GM12878 (cell line): ENCODE measurements at regions not wholly inside any gene's neighbourhood (a gene's known extent, or its start where the extent isn't known, plus 50 kb on each side); places are given as distances from the start of the nearest gene placed in this dataset.

Source experiments
- ATAC-seq: fragments of 200-7000 bp; cut with Tn5 transposase; 3 replicates; pipeline ENCODE4 v1.9.1; 2020; ENCODE audit warnings: mild to moderate bottlenecking, moderate library complexity
- BruUV-seq: library from RNA; stranded (reverse); fragments of 400-500 nt; replicated peaks from 2 replicates; lab custom pipeline; 2021; lab: Mats Ljungman, UMichigan
- CTCF ChIA-PET: fragments of 300-600 bp; sonication (Branson Sonifier 250); formaldehyde crosslinking; extraction: SDS; loops from one replicate; lab custom pipeline; 2021; ENCODE audit warnings: inconsistent platforms; lab: Yijun Ruan, JAX
- POLR2A ChIA-PET: fragments of 350-600 bp; formaldehyde crosslinking; extraction: SDS; loops from one replicate; lab custom pipeline; 2021; ENCODE audit warnings: inconsistent platforms; lab: Charles Lee
- RAD21 ChIA-PET: fragments of 300-600 bp; sonication (Branson Sonifier 250); formaldehyde crosslinking; loops from one replicate; lab custom pipeline; 2023; ENCODE audit warnings: antibody characterized with exemption; ENCODE audit not compliant: unreplicated experiment; lab: Charles Lee
- SMC1A ChIA-PET: fragments of 300-600 bp; sonication (Branson Sonifier 250); formaldehyde crosslinking; loops from one replicate; lab custom pipeline; 2023; ENCODE audit not compliant: unreplicated experiment, uncharacterized antibody; lab: Charles Lee
- DNase-seq: peaks from one replicate; pipeline ENCODE4 v3.0.0-alpha.2; 2011; ENCODE audit warnings: low read depth, low spot score
- FAIRE-seq: peaks from 3 replicates; lab custom pipeline; 2011; peaks lifted over from hg19 to GRCh38; lab: Jason Lieb, UNC
- H2AFZ ChIP-seq: 2 replicates; pipeline ENCODE4 v1.6.0; 2011; ENCODE audit warnings: low read depth, low read length, control low read depth; ENCODE audit not compliant: control insufficient read depth
- H3K27ac ChIP-seq: 2 replicates; pipeline ENCODE4 v1.5.1; 2011; ENCODE audit warnings: control low read depth; ENCODE audit not compliant: control insufficient read depth, insufficient read depth
- H3K27me3 ChIP-seq, 2 experiments: replicated peaks in 1 of 2; 2 replicates each; pipeline versions ENCODE4 v1.6.0 to v1.6.1; 2011; ENCODE audit warnings: low read length in 1 of 2; ENCODE audit not compliant: control insufficient read depth in 2 of 2, insufficient read depth in 2 of 2
- H3K36me3 ChIP-seq, 2 experiments: 2 replicates each; pipeline ENCODE4 v1.5.1; 2011; ENCODE audit warnings: low read length in 1 of 2; ENCODE audit not compliant: control insufficient read depth in 2 of 2, insufficient read depth in 2 of 2
- H3K4me1 ChIP-seq: 2 replicates; pipeline ENCODE4 v1.6.1; 2011; ENCODE audit warnings: mild to moderate bottlenecking, low read length, moderate library complexity, mixed read lengths; ENCODE audit not compliant: control insufficient read depth, insufficient read depth
- H3K4me2 ChIP-seq: 2 replicates; pipeline ENCODE4 v1.6.0; 2011; ENCODE audit warnings: control low read depth; ENCODE audit not compliant: control insufficient read depth, insufficient read depth
- H3K4me3 ChIP-seq: fragments of 200-600 bp; sonication (generic); 2 replicates; pipeline ENCODE4 v1.5.1; 2016
- H3K79me2 ChIP-seq: 2 replicates; pipeline ENCODE4 v1.6.0; 2011; ENCODE audit warnings: low read length; ENCODE audit not compliant: control insufficient read depth, insufficient read depth
- H3K9ac ChIP-seq: 2 replicates; pipeline ENCODE4 v1.8.0; 2011; ENCODE audit warnings: low read length, control low read depth, mixed read lengths; ENCODE audit not compliant: control insufficient read depth, insufficient read depth
- H3K9me3 ChIP-seq: replicated peaks from 3 replicates; pipeline ENCODE4 v1.5.1; 2011; ENCODE audit warnings: mild to moderate bottlenecking, low read length; ENCODE audit not compliant: control insufficient read depth, insufficient read depth
- H4K20me1 ChIP-seq: 2 replicates; pipeline ENCODE4 v1.6.0; 2011; ENCODE audit not compliant: control insufficient read depth, insufficient read depth
- MYB ChIP-seq: fragments of 150-350 bp; IDR thresholded peaks from 2 replicates; pipeline ENCODE4 v1.6.1; 2014; ENCODE audit warnings: mild to moderate bottlenecking, low read depth, low read length, borderline replicate concordance
- POLR2A ChIP-seq: IDR thresholded peaks from 2 replicates; pipeline ENCODE4 v1.6.1; 2011; ENCODE audit warnings: low read depth, mild to moderate bottlenecking, low read length
- SMAD1 ChIP-seq: fragments of 450-650 bp; IDR thresholded peaks from 2 replicates; pipeline ENCODE4 v1.6.1; 2018; ENCODE audit warnings: mild to moderate bottlenecking, low read depth; ENCODE audit not compliant: partially characterized antibody
- SUPT20H ChIP-seq: IDR thresholded peaks from 2 replicates; pipeline ENCODE4 v1.6.1; 2011; ENCODE audit warnings: low read depth, mild to moderate bottlenecking, low read length, moderate library complexity, borderline replicate concordance; ENCODE audit not compliant: control insufficient read depth
- WGBS: methylation state at CpG from one replicate; pipeline ENCODE4 v1.1.6; 2016; ENCODE audit warnings: low lambda C conversion rate; ENCODE audit not compliant: insufficient replicate concordance, insufficient coverage; ENCODE audit errors: missing lambda C conversion rate; 5-methylcytosine and 5-hydroxymethylcytosine counted together
- in situ Hi-C: fragments of 300-500 bp; cut with MboI; formaldehyde crosslinking; loops from 9 replicates; pipeline ENCODE4 v1.14.3; 2018; ENCODE audit warnings: mixed read lengths
- intact Hi-C: fragments of 100-400 bp; cut with micrococcal nuclease; formaldehyde crosslinking; loops from one replicate; pipeline ENCODE4 v1.14.2; 2022; ENCODE audit not compliant: unreplicated experiment
- TF ChIP-seq, protein P1 (sequence below): fragments of 450-650 bp; IDR thresholded peaks from 2 replicates; pipeline ENCODE4 v1.6.1; 2017; ENCODE audit warnings: mild to moderate bottlenecking, moderate library complexity
- TF ChIP-seq, protein P2 (sequence below): fragments of 450-650 bp; formaldehyde crosslinking; IDR thresholded peaks from 2 replicates; pipeline ENCODE4 v1.5.0; 2022; ENCODE audit warnings: mild to moderate bottlenecking, missing genetic modification characterization

DNA sequence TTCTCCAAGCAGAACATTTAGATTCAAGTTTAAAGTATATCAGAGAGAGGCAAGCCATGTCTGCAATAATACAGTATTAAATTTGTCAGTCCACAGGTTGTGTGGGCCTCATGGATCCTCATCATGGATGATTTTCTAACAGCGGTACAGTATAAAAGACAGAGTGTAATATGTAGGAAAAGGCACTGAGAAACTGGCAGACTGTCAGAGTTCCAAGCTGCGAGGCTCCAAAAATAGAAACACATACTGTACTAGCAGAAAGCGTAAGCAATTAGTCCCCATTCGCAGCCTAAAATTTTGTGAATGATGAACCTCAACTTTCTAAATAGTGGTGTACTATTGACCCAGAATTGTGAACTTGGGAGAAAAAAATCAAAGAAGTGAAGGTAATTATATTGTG, 933.3 kb downstream of the XPNPEP1 start:
- Histone ChIP-seq H3K9me3 (no peaks in the 10 kb centered on the region; the same call in 2 of the 3 replicates), H3K79me2 (no peaks in the 10 kb centered on the region), H3K27me3 (no peaks in the 10 kb centered on the region; a peak in 1 of 4 replicates), H4K20me1 (no peaks in the 10 kb centered on the region), H3K36me3 (no peaks in the 10 kb centered on the region), H3K9ac (no peak overlapping the region), H3K4me2 (no peak overlapping the region), H3K27ac (no peak overlapping the region), H3K4me3 (no peak overlapping the region)
- ChIA-PET CTCF (no interaction called here), SMC1A (no interaction called here), POLR2A (no interaction called here), RAD21 (no interaction called here)
- BruUV-seq = no TSS peak
- intact Hi-C loops = no loop called here
- WGBS = 46% methylated on average over 4 of the region's 4 CpGs
- TF ChIP-seq SMAD1 = no peak
- no peak for TF ChIP-seq SUPT20H
- TF ChIP-seq, protein P1, sequence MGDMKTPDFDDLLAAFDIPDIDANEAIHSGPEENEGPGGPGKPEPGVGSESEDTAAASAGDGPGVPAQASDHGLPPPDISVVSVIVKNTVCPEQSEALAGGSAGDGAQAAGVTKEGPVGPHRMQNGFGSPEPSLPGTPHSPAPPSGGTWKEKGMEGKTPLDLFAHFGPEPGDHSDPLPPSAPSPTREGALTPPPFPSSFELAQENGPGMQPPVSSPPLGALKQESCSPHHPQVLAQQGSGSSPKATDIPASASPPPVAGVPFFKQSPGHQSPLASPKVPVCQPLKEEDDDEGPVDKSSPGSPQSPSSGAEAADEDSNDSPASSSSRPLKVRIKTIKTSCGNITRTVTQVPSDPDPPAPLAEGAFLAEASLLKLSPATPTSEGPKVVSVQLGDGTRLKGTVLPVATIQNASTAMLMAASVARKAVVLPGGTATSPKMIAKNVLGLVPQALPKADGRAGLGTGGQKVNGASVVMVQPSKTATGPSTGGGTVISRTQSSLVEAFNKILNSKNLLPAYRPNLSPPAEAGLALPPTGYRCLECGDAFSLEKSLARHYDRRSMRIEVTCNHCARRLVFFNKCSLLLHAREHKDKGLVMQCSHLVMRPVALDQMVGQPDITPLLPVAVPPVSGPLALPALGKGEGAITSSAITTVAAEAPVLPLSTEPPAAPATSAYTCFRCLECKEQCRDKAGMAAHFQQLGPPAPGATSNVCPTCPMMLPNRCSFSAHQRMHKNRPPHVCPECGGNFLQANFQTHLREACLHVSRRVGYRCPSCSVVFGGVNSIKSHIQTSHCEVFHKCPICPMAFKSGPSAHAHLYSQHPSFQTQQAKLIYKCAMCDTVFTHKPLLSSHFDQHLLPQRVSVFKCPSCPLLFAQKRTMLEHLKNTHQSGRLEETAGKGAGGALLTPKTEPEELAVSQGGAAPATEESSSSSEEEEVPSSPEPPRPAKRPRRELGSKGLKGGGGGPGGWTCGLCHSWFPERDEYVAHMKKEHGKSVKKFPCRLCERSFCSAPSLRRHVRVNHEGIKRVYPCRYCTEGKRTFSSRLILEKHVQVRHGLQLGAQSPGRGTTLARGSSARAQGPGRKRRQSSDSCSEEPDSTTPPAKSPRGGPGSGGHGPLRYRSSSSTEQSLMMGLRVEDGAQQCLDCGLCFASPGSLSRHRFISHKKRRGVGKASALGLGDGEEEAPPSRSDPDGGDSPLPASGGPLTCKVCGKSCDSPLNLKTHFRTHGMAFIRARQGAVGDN = no peak
- TF ChIP-seq, protein P2, sequence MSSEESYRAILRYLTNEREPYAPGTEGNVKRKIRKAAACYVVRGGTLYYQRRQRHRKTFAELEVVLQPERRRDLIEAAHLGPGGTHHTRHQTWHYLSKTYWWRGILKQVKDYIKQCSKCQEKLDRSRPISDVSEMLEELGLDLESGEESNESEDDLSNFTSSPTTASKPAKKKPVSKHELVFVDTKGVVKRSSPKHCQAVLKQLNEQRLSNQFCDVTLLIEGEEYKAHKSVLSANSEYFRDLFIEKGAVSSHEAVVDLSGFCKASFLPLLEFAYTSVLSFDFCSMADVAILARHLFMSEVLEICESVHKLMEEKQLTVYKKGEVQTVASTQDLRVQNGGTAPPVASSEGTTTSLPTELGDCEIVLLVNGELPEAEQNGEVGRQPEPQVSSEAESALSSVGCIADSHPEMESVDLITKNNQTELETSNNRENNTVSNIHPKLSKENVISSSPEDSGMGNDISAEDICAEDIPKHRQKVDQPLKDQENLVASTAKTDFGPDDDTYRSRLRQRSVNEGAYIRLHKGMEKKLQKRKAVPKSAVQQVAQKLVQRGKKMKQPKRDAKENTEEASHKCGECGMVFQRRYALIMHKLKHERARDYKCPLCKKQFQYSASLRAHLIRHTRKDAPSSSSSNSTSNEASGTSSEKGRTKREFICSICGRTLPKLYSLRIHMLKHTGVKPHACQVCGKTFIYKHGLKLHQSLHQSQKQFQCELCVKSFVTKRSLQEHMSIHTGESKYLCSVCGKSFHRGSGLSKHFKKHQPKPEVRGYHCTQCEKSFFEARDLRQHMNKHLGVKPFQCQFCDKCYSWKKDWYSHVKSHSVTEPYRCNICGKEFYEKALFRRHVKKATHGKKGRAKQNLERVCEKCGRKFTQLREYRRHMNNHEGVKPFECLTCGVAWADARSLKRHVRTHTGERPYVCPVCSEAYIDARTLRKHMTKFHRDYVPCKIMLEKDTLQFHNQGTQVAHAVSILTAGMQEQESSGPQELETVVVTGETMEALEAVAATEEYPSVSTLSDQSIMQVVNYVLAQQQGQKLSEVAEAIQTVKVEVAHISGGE (CRISPR knock-in tag) = no peak
- no peak for TF ChIP-seq MYB
- no peak for TF ChIP-seq POLR2A
- TF ChIP-seq, all 136 proteins: peak for 0
- no peak for ATAC-seq
- in situ Hi-C loops = no loop called here
- FAIRE-seq = no peak
- no peak for DNase-seq
- Histone ChIP-seq H2AFZ (no peak overlapping the region), H3K4me1 (no peaks in the 10 kb centered on the region)
